GM12801 (cell line): ENCODE measurements at regions not wholly inside any gene's neighbourhood (a gene's known extent, or its start where the extent isn't known, plus 50 kb on each side); places are given as distances from the start of the nearest gene placed in this dataset.

Experiments used
- CTCF ChIP-seq: IDR thresholded peaks from one replicate; pipeline ENCODE4 v1.5.1; 2011; ENCODE audit warnings: control low read depth; ENCODE audit not compliant: insufficient read length; ENCODE audit errors: extremely low read depth

- no peak for TF ChIP-seq CTCF
Measured at GRCh38 chr2:35496022-35496421, 859.6 kb upstream of the CRIM1 start.

- no peak for TF ChIP-seq CTCF
Measured at GRCh38 chr2:35495182-35495581, 860.4 kb upstream of the CRIM1 start.

GRCh38 chr2:35468245-35468644, 887.3 kb upstream of the CRIM1 start:
- no peak for TF ChIP-seq CTCF

GRCh38 chr2:35463805-35464596, 891.6 kb upstream of the CRIM1 start:
- no peak for TF ChIP-seq CTCF

- TF ChIP-seq CTCF, result no peak
Measured at GRCh38 chr2:35462226-35462998, 893.2 kb upstream of the CRIM1 start.

- TF ChIP-seq CTCF, result no peak
Measured at GRCh38 chr2:35461406-35461805, 894.2 kb upstream of the CRIM1 start.

- TF ChIP-seq CTCF, result no peak
Measured at GRCh38 chr2:35454966-35455638, 900.5 kb upstream of the CRIM1 start.
